ENCODE measurements at regions not wholly inside any gene's neighbourhood (a gene's known extent, or its start where the extent isn't known, plus 50 kb on each side); places are given as distances from the start of the nearest gene placed in this dataset.
"Not testable (repeated sequence)": the region's sequence is repeated elsewhere in the genome, so short reads cannot be mapped to it uniquely, and the experiment has no call there.

DNA sequence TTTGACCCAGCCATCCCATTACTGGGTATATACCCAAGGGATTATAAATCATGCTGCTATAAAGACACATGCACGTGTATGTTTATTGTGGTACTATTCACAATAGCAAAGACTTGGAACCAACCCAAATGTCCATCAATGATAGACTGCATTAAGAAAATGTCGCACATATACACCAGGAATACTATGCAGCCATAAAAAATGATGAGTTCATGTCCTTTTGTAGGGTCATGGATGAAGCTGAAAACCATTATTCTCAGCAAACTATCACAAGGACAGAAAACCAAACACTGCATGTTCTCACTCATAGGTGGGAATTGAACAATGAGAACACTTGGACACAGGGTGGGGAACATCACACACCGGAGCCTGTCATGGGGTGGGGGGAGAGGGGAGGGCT lies 74.7 kb downstream of the UQCRFS1 start:
- TF ChIP-seq, protein P1, sequence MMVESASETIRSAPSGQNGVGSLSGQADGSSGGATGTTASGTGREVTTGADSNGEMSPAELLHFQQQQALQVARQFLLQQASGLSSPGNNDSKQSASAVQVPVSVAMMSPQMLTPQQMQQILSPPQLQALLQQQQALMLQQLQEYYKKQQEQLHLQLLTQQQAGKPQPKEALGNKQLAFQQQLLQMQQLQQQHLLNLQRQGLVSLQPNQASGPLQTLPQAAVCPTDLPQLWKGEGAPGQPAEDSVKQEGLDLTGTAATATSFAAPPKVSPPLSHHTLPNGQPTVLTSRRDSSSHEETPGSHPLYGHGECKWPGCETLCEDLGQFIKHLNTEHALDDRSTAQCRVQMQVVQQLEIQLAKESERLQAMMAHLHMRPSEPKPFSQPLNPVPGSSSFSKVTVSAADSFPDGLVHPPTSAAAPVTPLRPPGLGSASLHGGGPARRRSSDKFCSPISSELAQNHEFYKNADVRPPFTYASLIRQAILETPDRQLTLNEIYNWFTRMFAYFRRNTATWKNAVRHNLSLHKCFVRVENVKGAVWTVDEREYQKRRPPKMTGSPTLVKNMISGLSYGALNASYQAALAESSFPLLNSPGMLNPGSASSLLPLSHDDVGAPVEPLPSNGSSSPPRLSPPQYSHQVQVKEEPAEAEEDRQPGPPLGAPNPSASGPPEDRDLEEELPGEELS (CRISPR knock-in tag; IDR thresholded peaks at IDR 0.05), result not testable (repeated sequence)
- TF ChIP-seq ZNF219 (CRISPR knock-in tag; IDR thresholded peaks at IDR 0.05; ENCODE audit: borderline replicate concordance); FOXJ3 (CRISPR knock-in tag; IDR thresholded peaks at IDR 0.05; ENCODE audit: borderline replicate concordance); NR2C2 (CRISPR knock-in tag; IDR thresholded peaks at IDR 0.05); HMGXB4 (CRISPR knock-in tag; IDR thresholded peaks at IDR 0.05); NR3C1 (CRISPR knock-in tag; conservative IDR thresholded peaks at IDR 0.05; ENCODE audit: low read depth): not testable (repeated sequence)
- TF ChIP-seq, protein P2, sequence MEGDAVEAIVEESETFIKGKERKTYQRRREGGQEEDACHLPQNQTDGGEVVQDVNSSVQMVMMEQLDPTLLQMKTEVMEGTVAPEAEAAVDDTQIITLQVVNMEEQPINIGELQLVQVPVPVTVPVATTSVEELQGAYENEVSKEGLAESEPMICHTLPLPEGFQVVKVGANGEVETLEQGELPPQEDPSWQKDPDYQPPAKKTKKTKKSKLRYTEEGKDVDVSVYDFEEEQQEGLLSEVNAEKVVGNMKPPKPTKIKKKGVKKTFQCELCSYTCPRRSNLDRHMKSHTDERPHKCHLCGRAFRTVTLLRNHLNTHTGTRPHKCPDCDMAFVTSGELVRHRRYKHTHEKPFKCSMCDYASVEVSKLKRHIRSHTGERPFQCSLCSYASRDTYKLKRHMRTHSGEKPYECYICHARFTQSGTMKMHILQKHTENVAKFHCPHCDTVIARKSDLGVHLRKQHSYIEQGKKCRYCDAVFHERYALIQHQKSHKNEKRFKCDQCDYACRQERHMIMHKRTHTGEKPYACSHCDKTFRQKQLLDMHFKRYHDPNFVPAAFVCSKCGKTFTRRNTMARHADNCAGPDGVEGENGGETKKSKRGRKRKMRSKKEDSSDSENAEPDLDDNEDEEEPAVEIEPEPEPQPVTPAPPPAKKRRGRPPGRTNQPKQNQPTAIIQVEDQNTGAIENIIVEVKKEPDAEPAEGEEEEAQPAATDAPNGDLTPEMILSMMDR (IDR thresholded peaks at IDR 0.05), result not testable (repeated sequence)
- TF ChIP-seq, protein P3, sequence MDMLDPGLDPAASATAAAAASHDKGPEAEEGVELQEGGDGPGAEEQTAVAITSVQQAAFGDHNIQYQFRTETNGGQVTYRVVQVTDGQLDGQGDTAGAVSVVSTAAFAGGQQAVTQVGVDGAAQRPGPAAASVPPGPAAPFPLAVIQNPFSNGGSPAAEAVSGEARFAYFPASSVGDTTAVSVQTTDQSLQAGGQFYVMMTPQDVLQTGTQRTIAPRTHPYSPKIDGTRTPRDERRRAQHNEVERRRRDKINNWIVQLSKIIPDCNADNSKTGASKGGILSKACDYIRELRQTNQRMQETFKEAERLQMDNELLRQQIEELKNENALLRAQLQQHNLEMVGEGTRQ (CRISPR knock-in tag; IDR thresholded peaks at IDR 0.05), result not testable (repeated sequence)
- TF ChIP-seq, protein P4, sequence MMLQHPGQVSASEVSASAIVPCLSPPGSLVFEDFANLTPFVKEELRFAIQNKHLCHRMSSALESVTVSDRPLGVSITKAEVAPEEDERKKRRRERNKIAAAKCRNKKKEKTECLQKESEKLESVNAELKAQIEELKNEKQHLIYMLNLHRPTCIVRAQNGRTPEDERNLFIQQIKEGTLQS (CRISPR knock-in tag; conservative IDR thresholded peaks at IDR 0.05), result not testable (repeated sequence)
- TF ChIP-seq, protein P5, sequence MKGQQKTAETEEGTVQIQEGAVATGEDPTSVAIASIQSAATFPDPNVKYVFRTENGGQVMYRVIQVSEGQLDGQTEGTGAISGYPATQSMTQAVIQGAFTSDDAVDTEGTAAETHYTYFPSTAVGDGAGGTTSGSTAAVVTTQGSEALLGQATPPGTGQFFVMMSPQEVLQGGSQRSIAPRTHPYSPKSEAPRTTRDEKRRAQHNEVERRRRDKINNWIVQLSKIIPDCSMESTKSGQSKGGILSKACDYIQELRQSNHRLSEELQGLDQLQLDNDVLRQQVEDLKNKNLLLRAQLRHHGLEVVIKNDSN (CRISPR knock-in tag; IDR thresholded peaks at IDR 0.05), result not testable (repeated sequence)

All from WTC11 (cell line).